Stimulated activated CD8-positive, alpha-beta memory T cell treated with anti-CD3 and anti-CD28 coated beads, Interleukin-7, amount 100 ng/mL, for 4 hours (primary cell): ENCODE measurements at regions not wholly inside any gene's neighbourhood (a gene's known extent, or its start where the extent isn't known, plus 50 kb on each side); places are given as distances from the start of the nearest gene placed in this dataset.

Source experiments
- DNase-seq, 2 donors: peaks; one replicate each; pipeline ENCODE4 v3.0.0-alpha.2; 2020; ENCODE audit warnings: low read depth in 2 of 2

GRCh38 chr2:5235701-5236100, 456.5 kb upstream of the SOX11 start:
- DNase-seq = no peak

GRCh38 chr2:5236249-5236648, 455.9 kb upstream of the SOX11 start:
- no peak for DNase-seq

GRCh38 chr2:5242751-5243150, 449.4 kb upstream of the SOX11 start:
- DNase-seq = no peak

GRCh38 chr2:5250482-5250881, 441.7 kb upstream of the SOX11 start:
- DNase-seq = no peak

- no peak for DNase-seq
Measured at GRCh38 chr2:5253263-5253662, 438.9 kb upstream of the SOX11 start.

- DNase-seq = no peak
Measured at GRCh38 chr2:5254791-5255332, 437.3 kb upstream of the SOX11 start.

- DNase-seq = no peak
Measured at GRCh38 chr2:5263291-5263690, 428.9 kb upstream of the SOX11 start.

GRCh38 chr2:5264361-5264760, 427.8 kb upstream of the SOX11 start:
- no peak for DNase-seq

GRCh38 chr2:5285061-5285460, 407.1 kb upstream of the SOX11 start:
- DNase-seq = no peak

GRCh38 chr2:5285872-5286769, 406.1 kb upstream of the SOX11 start:
- no peak for DNase-seq

GRCh38 chr2:5287558-5288334, 404.4 kb upstream of the SOX11 start:
- no peak for DNase-seq

GRCh38 chr2:5290900-5291546, 401.2 kb upstream of the SOX11 start:
- DNase-seq = no peak

- DNase-seq = no peak
Measured at GRCh38 chr2:5304640-5305039, 387.5 kb upstream of the SOX11 start.

GRCh38 chr2:5315041-5315440, 377.1 kb upstream of the SOX11 start:
- no peak for DNase-seq

- no peak for DNase-seq
Measured at GRCh38 chr2:5315512-5315911, 376.7 kb upstream of the SOX11 start.

GRCh38 chr2:5316001-5316490, 376.1 kb upstream of the SOX11 start:
- DNase-seq = no peak

- no peak for DNase-seq
Measured at GRCh38 chr2:5319493-5319892, 372.7 kb upstream of the SOX11 start.

GRCh38 chr2:5322396-5322795, 369.8 kb upstream of the SOX11 start:
- no peak for DNase-seq

- no peak for DNase-seq
Measured at GRCh38 chr2:5325523-5325922, 366.7 kb upstream of the SOX11 start.

GRCh38 chr2:5328826-5329225, 363.4 kb upstream of the SOX11 start:
- no peak for DNase-seq

GRCh38 chr2:5329763-5330162, 362.4 kb upstream of the SOX11 start:
- no peak for DNase-seq

GRCh38 chr2:5330961-5331360, 361.2 kb upstream of the SOX11 start:
- DNase-seq = no peak
